ENCODE measurements at regions not wholly inside any gene's neighbourhood (a gene's known extent, or its start where the extent isn't known, plus 50 kb on each side); places are given as distances from the start of the nearest gene placed in this dataset.

- H3K27ac ChIP-seq = no peak overlapping the region
- DNase-seq = no peak
- no peaks in the 10 kb centered on the region for H3K36me3 ChIP-seq
- H3K4me3 ChIP-seq (ENCODE audit: low read depth, low read length) = no peak overlapping the region
- H3K9me3 ChIP-seq (ENCODE audit: severe bottlenecking) = no peaks in the 10 kb centered on the region
- H3K27me3 ChIP-seq (ENCODE audit: insufficient read depth, low read depth, severe bottlenecking) = no peaks in the 10 kb centered on the region
- no peak for TF ChIP-seq CTCF (IDR thresholded peaks at IDR 0.05; ENCODE audit: low read depth, low read length)
Measured at GRCh38 chr6:65803186-65803585, 96.2 kb upstream of the EYS start.

- Histone ChIP-seq H3K4me3 (ENCODE audit: low read depth, low read length) (no peak overlapping the region), H3K27me3 (ENCODE audit: insufficient read depth, low read depth, severe bottlenecking) (no peaks in the 10 kb centered on the region), H3K36me3 (no peaks in the 10 kb centered on the region), H3K9me3 (ENCODE audit: severe bottlenecking) (no peaks in the 10 kb centered on the region), H3K27ac (no peak overlapping the region)
- TF ChIP-seq CTCF (IDR thresholded peaks at IDR 0.05; ENCODE audit: low read depth, low read length) = no peak
- no peak for DNase-seq
Measured at GRCh38 chr6:65799389-65799788, 92.4 kb upstream of the EYS start.

- Histone ChIP-seq H3K9me3 (ENCODE audit: severe bottlenecking) (no peaks in the 10 kb centered on the region), H3K4me3 (ENCODE audit: low read depth, low read length) (no peak overlapping the region), H3K27me3 (ENCODE audit: insufficient read depth, low read depth, severe bottlenecking) (no peaks in the 10 kb centered on the region), H3K27ac (no peak overlapping the region), H3K36me3 (no peaks in the 10 kb centered on the region)
- no peak for TF ChIP-seq CTCF (IDR thresholded peaks at IDR 0.05; ENCODE audit: low read depth, low read length)
- DNase-seq = no peak
Measured at GRCh38 chr6:65798280-65799014, 91.4 kb upstream of the EYS start.

GRCh38 chr6:65790666-65791065, 83.6 kb upstream of the EYS start:
- H3K4me3 ChIP-seq (ENCODE audit: low read depth, low read length) = no peak overlapping the region
- no peak for TF ChIP-seq CTCF (IDR thresholded peaks at IDR 0.05; ENCODE audit: low read depth, low read length)
- H3K27ac ChIP-seq = no peak overlapping the region
- H3K9me3 ChIP-seq (ENCODE audit: severe bottlenecking) = no peaks in the 10 kb centered on the region
- no peak for DNase-seq
- no peaks in the 10 kb centered on the region for H3K36me3 ChIP-seq
- H3K27me3 ChIP-seq (ENCODE audit: insufficient read depth, low read depth, severe bottlenecking) = no peaks in the 10 kb centered on the region

GRCh38 chr6:65787787-65788186, 80.8 kb upstream of the EYS start:
- no peak for TF ChIP-seq CTCF (IDR thresholded peaks at IDR 0.05; ENCODE audit: low read depth, low read length)
- DNase-seq = no peak
- Histone ChIP-seq H3K9me3 (ENCODE audit: severe bottlenecking) (no peaks in the 10 kb centered on the region), H3K27me3 (ENCODE audit: insufficient read depth, low read depth, severe bottlenecking) (no peaks in the 10 kb centered on the region), H3K27ac (no peak overlapping the region), H3K4me3 (ENCODE audit: low read depth, low read length) (no peak overlapping the region), H3K36me3 (no peaks in the 10 kb centered on the region)

- no peak for TF ChIP-seq CTCF (IDR thresholded peaks at IDR 0.05; ENCODE audit: low read depth, low read length)
- Histone ChIP-seq H3K9me3 (ENCODE audit: severe bottlenecking) (no peaks in the 10 kb centered on the region), H3K36me3 (no peaks in the 10 kb centered on the region), H3K27ac (no peak overlapping the region), H3K4me3 (ENCODE audit: low read depth, low read length) (no peak overlapping the region), H3K27me3 (ENCODE audit: insufficient read depth, low read depth, severe bottlenecking) (no peaks in the 10 kb centered on the region)
- DNase-seq = no peak
Measured at GRCh38 chr6:65786815-65787214, 79.8 kb upstream of the EYS start.
